ENCODE measurements at regions not wholly inside any gene's neighbourhood (a gene's known extent, or its start where the extent isn't known, plus 50 kb on each side); places are given as distances from the start of the nearest gene placed in this dataset.

GRCh38 chr2:236673126-236673822 lies 103.6 kb downstream of the ACKR3 start:
- no peak for TF ChIP-seq GATA3 (IDR thresholded peaks at IDR 0.05; ENCODE audit: low read depth, low read length)
- no peak for TF ChIP-seq GATA2 (IDR thresholded peaks at IDR 0.05; ENCODE audit: low read depth, low read length)

Data from SH-SY5Y (cell line).